ENCODE measurements at regions not wholly inside any gene's neighbourhood (a gene's known extent, or its start where the extent isn't known, plus 50 kb on each side); places are given as distances from the start of the nearest gene placed in this dataset.
"Not testable (repeated sequence)": the region's sequence is repeated elsewhere in the genome, so short reads cannot be mapped to it uniquely, and the experiment has no call there.

DNA sequence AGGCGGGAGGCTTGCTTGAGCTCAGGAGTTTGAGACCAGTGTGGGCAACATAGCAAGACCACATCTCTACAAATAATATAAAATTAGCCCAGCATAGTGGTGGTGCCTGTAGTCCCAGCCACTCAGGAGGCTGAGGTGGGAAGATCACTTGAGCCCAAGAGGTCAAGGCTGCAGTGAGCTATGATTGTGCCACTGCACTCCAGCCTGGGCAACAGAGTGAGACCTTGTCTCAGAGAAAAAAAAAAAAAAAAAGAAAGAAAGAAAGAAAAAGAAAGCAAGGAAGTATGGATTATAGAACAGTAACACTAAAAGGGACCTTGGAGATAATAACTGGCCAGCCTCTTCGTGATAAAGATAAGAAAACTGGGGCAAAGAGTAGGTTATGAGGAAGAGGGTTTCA lies 130.4 kb downstream of the PLCE1 start:
- TF ChIP-seq, protein P1, sequence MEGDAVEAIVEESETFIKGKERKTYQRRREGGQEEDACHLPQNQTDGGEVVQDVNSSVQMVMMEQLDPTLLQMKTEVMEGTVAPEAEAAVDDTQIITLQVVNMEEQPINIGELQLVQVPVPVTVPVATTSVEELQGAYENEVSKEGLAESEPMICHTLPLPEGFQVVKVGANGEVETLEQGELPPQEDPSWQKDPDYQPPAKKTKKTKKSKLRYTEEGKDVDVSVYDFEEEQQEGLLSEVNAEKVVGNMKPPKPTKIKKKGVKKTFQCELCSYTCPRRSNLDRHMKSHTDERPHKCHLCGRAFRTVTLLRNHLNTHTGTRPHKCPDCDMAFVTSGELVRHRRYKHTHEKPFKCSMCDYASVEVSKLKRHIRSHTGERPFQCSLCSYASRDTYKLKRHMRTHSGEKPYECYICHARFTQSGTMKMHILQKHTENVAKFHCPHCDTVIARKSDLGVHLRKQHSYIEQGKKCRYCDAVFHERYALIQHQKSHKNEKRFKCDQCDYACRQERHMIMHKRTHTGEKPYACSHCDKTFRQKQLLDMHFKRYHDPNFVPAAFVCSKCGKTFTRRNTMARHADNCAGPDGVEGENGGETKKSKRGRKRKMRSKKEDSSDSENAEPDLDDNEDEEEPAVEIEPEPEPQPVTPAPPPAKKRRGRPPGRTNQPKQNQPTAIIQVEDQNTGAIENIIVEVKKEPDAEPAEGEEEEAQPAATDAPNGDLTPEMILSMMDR (IDR thresholded peaks at IDR 0.05), result not testable (repeated sequence)
- TF ChIP-seq POLR2A (IDR thresholded peaks at IDR 0.05); POLR2AphosphoS5 (IDR thresholded peaks at IDR 0.05; ENCODE audit: insufficient read depth in 1 of 2, low read depth in 1 of 2): not testable (repeated sequence)

Measured in vagina (tissue), 2 donors.